Astrocyte (in vitro differentiated cells and primary cell): ENCODE measurements at regions not wholly inside any gene's neighbourhood (a gene's known extent, or its start where the extent isn't known, plus 50 kb on each side); places are given as distances from the start of the nearest gene placed in this dataset.

Experiments
- CTCF ChIP-seq: IDR thresholded peaks from 2 replicates; pipeline ENCODE4 v1.5.1; 2011; ENCODE audit warnings: low read depth, mild to moderate bottlenecking, inconsistent platforms, low read length, moderate library complexity; ENCODE audit not compliant: insufficient read depth
- EZH2 ChIP-seq: IDR thresholded peaks from 2 replicates; pipeline ENCODE4 v1.6.1; 2012; ENCODE audit warnings: mild to moderate bottlenecking, low read length, inconsistent platforms; ENCODE audit not compliant: insufficient read depth

DNA sequence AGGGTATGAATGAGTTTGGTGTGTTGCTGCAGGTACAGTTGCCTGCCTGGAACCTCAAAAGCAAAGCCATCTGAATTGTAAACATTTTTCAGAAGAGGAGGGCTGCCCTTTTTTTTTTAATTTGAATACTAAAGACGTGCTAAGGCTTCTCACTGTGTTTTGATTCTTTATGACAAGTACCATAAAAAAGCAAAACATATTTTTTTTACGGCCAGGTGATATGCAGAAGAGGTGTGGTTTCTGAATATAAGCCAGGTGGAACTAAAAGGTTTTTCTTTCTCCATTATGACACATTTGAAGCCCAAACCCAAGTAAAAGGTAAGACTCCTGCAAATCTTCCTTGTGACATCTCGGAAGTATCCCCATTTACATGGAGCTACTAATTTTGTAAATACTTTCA is 246.3 kb downstream of the IRS1 start:
- TF ChIP-seq CTCF (no peak), EZH2 (no peak)
